Ascending aorta (tissue), 2 donors: ENCODE measurements at regions not wholly inside any gene's neighbourhood (a gene's known extent, or its start where the extent isn't known, plus 50 kb on each side); places are given as distances from the start of the nearest gene placed in this dataset.

Source experiments
- DNase-seq, 2 donors: peaks; one replicate each; pipeline ENCODE4 v3.0.0-alpha.2; 2019; ENCODE audit warnings: low spot score in 2 of 2
- H3K27ac ChIP-seq, 2 donors: fragments of 200-600 bp; sonication (generic); one replicate each; pipeline ENCODE4 v1.5.1; 2016 to 2017; ENCODE audit warnings: mild to moderate bottlenecking in 1 of 2
- H3K27me3 ChIP-seq: fragments of 200-600 bp; sonication (generic); one replicate; pipeline ENCODE4 v1.5.1; 2017
- H3K36me3 ChIP-seq, 2 donors: fragments of 200-600 bp; sonication (generic); one replicate each; pipeline ENCODE4 v1.5.1; 2016
- H3K4me1 ChIP-seq, 2 donors: fragments of 200-600 bp; sonication (generic); one replicate each; pipeline ENCODE4 v1.5.1; 2016 to 2017; ENCODE audit warnings: mild to moderate bottlenecking in 1 of 2
- H3K4me3 ChIP-seq, 2 donors: fragments of 200-600 bp; sonication (generic); one replicate each; pipeline ENCODE4 v1.5.1; 2016 to 2017; ENCODE audit warnings: mild to moderate bottlenecking in 1 of 2
- H3K9me3 ChIP-seq, 2 donors: fragments of 200-600 bp; sonication (generic); one replicate each; pipeline ENCODE4 v1.5.1; 2016
- CTCF ChIP-seq, 3 experiments: fragments of 200-600 bp in 2 of 3; fragments of 450-650 bp in 1 of 3; sonication (generic) in 2 of 3; IDR thresholded peaks; one replicate each; pipeline ENCODE4 v1.5.1; 2016 to 2019; ENCODE audit warnings: antibody characterized with exemption in 3 of 3, mild to moderate bottlenecking in 1 of 3, moderate library complexity in 1 of 3
- intact Hi-C: fragments of 100-400 bp; cut with DNase I; formaldehyde crosslinking; loops from one replicate; pipeline ENCODE4 v1.15.1; 2023

GRCh38 chr9:106296426-106296825 is 566.5 kb upstream of the ZNF462 start:
- intact Hi-C loops, result no loop called here
- no peaks in the 10 kb centered on the region for H3K9me3 ChIP-seq
- no peaks in the 10 kb centered on the region for H3K27me3 ChIP-seq
- no peak overlapping the region for H3K27ac ChIP-seq
- H3K4me1 ChIP-seq, result no peaks in the 10 kb centered on the region
- H3K4me3 ChIP-seq, result no peak overlapping the region
- no peak for TF ChIP-seq CTCF (IDR thresholded peaks at IDR 0.05)
- no peaks in the 10 kb centered on the region for H3K36me3 ChIP-seq
- DNase-seq, result no peak

GRCh38 chr9:106298997-106299396 is 564.0 kb upstream of the ZNF462 start:
- no peak for DNase-seq
- H3K27ac ChIP-seq, result no peak overlapping the region
- no peak for TF ChIP-seq CTCF (IDR thresholded peaks at IDR 0.05)
- no peaks in the 10 kb centered on the region for H3K4me1 ChIP-seq
- H3K36me3 ChIP-seq, result no peaks in the 10 kb centered on the region
- no peaks in the 10 kb centered on the region for H3K9me3 ChIP-seq
- no peak overlapping the region for H3K4me3 ChIP-seq
- intact Hi-C loops, result no loop called here
- no peaks in the 10 kb centered on the region for H3K27me3 ChIP-seq

- TF ChIP-seq CTCF (IDR thresholded peaks at IDR 0.05), result no peak
- intact Hi-C loops, result no loop called here
- Histone ChIP-seq H3K27ac (no peak overlapping the region), H3K27me3 (no peaks in the 10 kb centered on the region), H3K4me3 (no peak overlapping the region), H3K36me3 (no peaks in the 10 kb centered on the region), H3K4me1 (no peaks in the 10 kb centered on the region), H3K9me3 (no peaks in the 10 kb centered on the region)
- no peak for DNase-seq
Measured at GRCh38 chr9:106304401-106304920, 558.5 kb upstream of the ZNF462 start.

- no peak overlapping the region for H3K4me3 ChIP-seq
- no peak for DNase-seq
- TF ChIP-seq CTCF (IDR thresholded peaks at IDR 0.05), result no peak
- intact Hi-C loops, result no loop called here
- no peaks in the 10 kb centered on the region for H3K9me3 ChIP-seq
- H3K27ac ChIP-seq, result no peak overlapping the region
- H3K36me3 ChIP-seq, result no peaks in the 10 kb centered on the region
- no peaks in the 10 kb centered on the region for H3K27me3 ChIP-seq
- H3K4me1 ChIP-seq, result no peaks in the 10 kb centered on the region
Measured at GRCh38 chr9:106305428-106306133, 557.4 kb upstream of the ZNF462 start.

GRCh38 chr9:106307670-106308069 is 555.3 kb upstream of the ZNF462 start:
- no peak overlapping the region for H3K4me3 ChIP-seq
- no peak for TF ChIP-seq CTCF (IDR thresholded peaks at IDR 0.05)
- DNase-seq, result no peak
- H3K4me1 ChIP-seq, result no peaks in the 10 kb centered on the region
- no peak overlapping the region for H3K27ac ChIP-seq
- intact Hi-C loops, result no loop called here
- no peaks in the 10 kb centered on the region for H3K9me3 ChIP-seq
- no peaks in the 10 kb centered on the region for H3K27me3 ChIP-seq
- H3K36me3 ChIP-seq, result no peaks in the 10 kb centered on the region
